WTC11 (cell line): ENCODE measurements at regions not wholly inside any gene's neighbourhood (a gene's known extent, or its start where the extent isn't known, plus 50 kb on each side); places are given as distances from the start of the nearest gene placed in this dataset.

ENCODE experiments used
- ATAC-seq: fragments of 200-7000 bp; cut with Tn5 transposase; 2 replicates; pipeline ENCODE4 v1.10.0; 2021; ENCODE audit warnings: mild to moderate bottlenecking, moderate library complexity
- CTCF ChIA-PET: fragments of 300-600 bp; sonication (Branson Sonifier 250); formaldehyde crosslinking; loops from one replicate; lab custom pipeline; 2021; ENCODE audit warnings: antibody characterized with exemption; lab: Charles Lee
- POLR2A ChIA-PET: fragments of 350-600 bp; sonication (Branson Sonifier 250); formaldehyde crosslinking; loops from one replicate; lab custom pipeline; 2021; ENCODE audit warnings: antibody characterized with exemption; lab: Charles Lee
- DNase-seq: peaks from one replicate; pipeline ENCODE4 v3.0.0; 2021; ENCODE audit warnings: low spot score
- H3K27ac Mint-ChIP-seq: 2 replicates; pipeline ENCODE4 v1.8.0; 2021; ENCODE audit warnings: mixed read lengths
- H3K27me3 Mint-ChIP-seq: 2 replicates; pipeline ENCODE4 v1.8.0; 2021; ENCODE audit warnings: low read depth, mild to moderate bottlenecking, moderate library complexity, mixed read lengths
- H3K36me3 Mint-ChIP-seq: 2 replicates; pipeline ENCODE4 v1.8.0; 2021; ENCODE audit warnings: mixed read lengths
- H3K4me1 Mint-ChIP-seq: 2 replicates; pipeline ENCODE4 v1.8.0; 2022; ENCODE audit warnings: mixed read lengths
- H3K4me3 Mint-ChIP-seq: 2 replicates; pipeline ENCODE4 v1.8.0; 2021; ENCODE audit warnings: mild to moderate bottlenecking, moderate library complexity, mixed read lengths
- H3K9me3 Mint-ChIP-seq: 2 replicates; pipeline ENCODE4 v1.8.0; 2021; ENCODE audit warnings: mixed read lengths
- ARID4B ChIP-seq: sonication (generic); formaldehyde crosslinking; IDR thresholded peaks from 2 replicates; pipeline ENCODE4 v1.8.0; 2023; ENCODE audit warnings: missing genetic modification reagents, mild to moderate bottlenecking, borderline replicate concordance
- CDX4 ChIP-seq: fragments of 250-450 bp; sonication (Bioruptor Pico); IDR thresholded peaks from 2 replicates; pipeline ENCODE4 v1.9.0; 2021; ENCODE audit warnings: moderate library complexity, mild to moderate bottlenecking, inconsistent platforms, borderline replicate concordance
- CREB1 ChIP-seq: sonication (generic); formaldehyde crosslinking; IDR thresholded peaks from 2 replicates; pipeline ENCODE4 v1.8.0; 2023; ENCODE audit warnings: mild to moderate bottlenecking, missing genetic modification reagents
- CTCF ChIP-seq: fragments of 200-600 bp; IDR thresholded peaks from 2 replicates; pipeline ENCODE4 v1.8.0; 2022; ENCODE audit warnings: antibody characterized with exemption
- EMX1 ChIP-seq: fragments of 250-450 bp; sonication (Bioruptor Pico); IDR thresholded peaks from 2 replicates; pipeline ENCODE4 v1.8.0; 2021; ENCODE audit warnings: mild to moderate bottlenecking
- FOXK1 ChIP-seq: sonication (generic); formaldehyde crosslinking; IDR thresholded peaks from 2 replicates; pipeline ENCODE4 v1.8.0; 2022; ENCODE audit warnings: mild to moderate bottlenecking, moderate library complexity, missing genetic modification reagents
- GABPB1 ChIP-seq: sonication (generic); formaldehyde crosslinking; IDR thresholded peaks from 2 replicates; pipeline ENCODE4 v1.8.1; 2023; ENCODE audit warnings: mild to moderate bottlenecking, missing genetic modification reagents
- IRF1 ChIP-seq: sonication (generic); formaldehyde crosslinking; IDR thresholded peaks from 2 replicates; pipeline ENCODE4 v1.8.0; 2023; ENCODE audit warnings: missing genetic modification reagents
- NFATC4 ChIP-seq: fragments of 250-450 bp; sonication (Bioruptor Pico); IDR thresholded peaks from 2 replicates; pipeline ENCODE4 v1.9.0; 2021; ENCODE audit warnings: mild to moderate bottlenecking
- NFYB ChIP-seq: sonication (generic); formaldehyde crosslinking; conservative IDR thresholded peaks from 2 replicates; pipeline ENCODE4 v1.8.0; 2022; ENCODE audit warnings: low read depth, missing genetic modification reagents
- RELA ChIP-seq: sonication (generic); formaldehyde crosslinking; IDR thresholded peaks from 2 replicates; pipeline ENCODE4 v1.8.1; 2022; ENCODE audit warnings: missing genetic modification reagents, mild to moderate bottlenecking, borderline replicate concordance
- SMAD3 ChIP-seq: sonication (generic); formaldehyde crosslinking; IDR thresholded peaks from 2 replicates; pipeline ENCODE4 v1.8.0; 2022; ENCODE audit warnings: missing genetic modification reagents, mild to moderate bottlenecking, borderline replicate concordance
- TEAD1 ChIP-seq: sonication (generic); formaldehyde crosslinking; IDR thresholded peaks from 2 replicates; pipeline ENCODE4 v1.8.0; 2022; ENCODE audit warnings: mild to moderate bottlenecking, missing genetic modification reagents
- TP53 ChIP-seq: sonication (generic); formaldehyde crosslinking; IDR thresholded peaks from 2 replicates; pipeline ENCODE4 v1.8.1; 2023; ENCODE audit warnings: mild to moderate bottlenecking, missing genetic modification reagents
- ZNF138 ChIP-seq: sonication (generic); formaldehyde crosslinking; conservative IDR thresholded peaks from 2 replicates; pipeline ENCODE4 v1.8.1; 2022; ENCODE audit warnings: mild to moderate bottlenecking, moderate library complexity, missing genetic modification reagents
- ZNF423 ChIP-seq: fragments of 250-450 bp; sonication (Bioruptor Pico); IDR thresholded peaks from 2 replicates; pipeline ENCODE4 v2.1.2; 2022; ENCODE audit warnings: mild to moderate bottlenecking, moderate library complexity
- ZNF425 ChIP-seq: fragments of 250-450 bp; sonication (Bioruptor Pico); conservative IDR thresholded peaks from 2 replicates; pipeline ENCODE4 v1.9.0; 2021; ENCODE audit warnings: mild to moderate bottlenecking
- ZNF532 ChIP-seq: fragments of 250-450 bp; sonication (Bioruptor Pico); IDR thresholded peaks from 2 replicates; pipeline ENCODE4 v1.9.0; 2021; ENCODE audit warnings: mild to moderate bottlenecking, borderline replicate concordance
- TF ChIP-seq, protein P1 (sequence below): sonication (generic); formaldehyde crosslinking; IDR thresholded peaks from 2 replicates; pipeline ENCODE4 v1.8.0; 2022; ENCODE audit warnings: mild to moderate bottlenecking, missing genetic modification reagents
- TF ChIP-seq, protein P2 (sequence below): sonication (generic); formaldehyde crosslinking; IDR thresholded peaks from 2 replicates; pipeline ENCODE4 v1.8.0; 2022; ENCODE audit warnings: mild to moderate bottlenecking, missing genetic modification reagents

GRCh38 chr1:201628490-201628889 lies 89.6 kb downstream of the NAV1 start:
- peaks cover 23% of the 10 kb centered on the region for H3K4me1 Mint-ChIP-seq
- ChIA-PET POLR2A (no interaction called here), CTCF (interaction anchor here (0.7 to 1.0 kb wide), 4 partner anchors 45 to 507 kb away, joined by 3 to 4 read pairs (median 4); no protein-coding TSS in a partner anchor)
- no peaks in the 10 kb centered on the region for H3K9me3 Mint-ChIP-seq
- peaks cover 5% of the 10 kb centered on the region; the same call in 1 of the 2 replicates for H3K27me3 Mint-ChIP-seq
- DNase-seq (peak; percentile 38), ATAC-seq (peak; percentile 73)
- no peak overlapping the region for H3K27ac Mint-ChIP-seq
- H3K4me3 Mint-ChIP-seq, result no peak overlapping the region
- TF ChIP-seq IRF1 (CRISPR knock-in tag) (no peak), ZNF425 (CRISPR knock-in tag) (no peak), ARID4B (no peak), RELA (CRISPR knock-in tag) (no peak), NFYB (no peak), FOXK1 (CRISPR knock-in tag) (no peak), CREB1 (CRISPR knock-in tag) (no peak), ZNF138 (CRISPR knock-in tag) (no peak), NFATC4 (no peak), CDX4 (no peak), EMX1 (no peak), ZNF532 (CRISPR knock-in tag) (no peak), CTCF (no peak), ZNF423 (no peak), TP53 (no peak), GABPB1 (CRISPR knock-in tag) (no peak), SMAD3 (CRISPR knock-in tag) (no peak), TEAD1 (CRISPR knock-in tag) (no peak)
- TF ChIP-seq, protein P1, sequence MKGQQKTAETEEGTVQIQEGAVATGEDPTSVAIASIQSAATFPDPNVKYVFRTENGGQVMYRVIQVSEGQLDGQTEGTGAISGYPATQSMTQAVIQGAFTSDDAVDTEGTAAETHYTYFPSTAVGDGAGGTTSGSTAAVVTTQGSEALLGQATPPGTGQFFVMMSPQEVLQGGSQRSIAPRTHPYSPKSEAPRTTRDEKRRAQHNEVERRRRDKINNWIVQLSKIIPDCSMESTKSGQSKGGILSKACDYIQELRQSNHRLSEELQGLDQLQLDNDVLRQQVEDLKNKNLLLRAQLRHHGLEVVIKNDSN, result no peak
- TF ChIP-seq, protein P2, sequence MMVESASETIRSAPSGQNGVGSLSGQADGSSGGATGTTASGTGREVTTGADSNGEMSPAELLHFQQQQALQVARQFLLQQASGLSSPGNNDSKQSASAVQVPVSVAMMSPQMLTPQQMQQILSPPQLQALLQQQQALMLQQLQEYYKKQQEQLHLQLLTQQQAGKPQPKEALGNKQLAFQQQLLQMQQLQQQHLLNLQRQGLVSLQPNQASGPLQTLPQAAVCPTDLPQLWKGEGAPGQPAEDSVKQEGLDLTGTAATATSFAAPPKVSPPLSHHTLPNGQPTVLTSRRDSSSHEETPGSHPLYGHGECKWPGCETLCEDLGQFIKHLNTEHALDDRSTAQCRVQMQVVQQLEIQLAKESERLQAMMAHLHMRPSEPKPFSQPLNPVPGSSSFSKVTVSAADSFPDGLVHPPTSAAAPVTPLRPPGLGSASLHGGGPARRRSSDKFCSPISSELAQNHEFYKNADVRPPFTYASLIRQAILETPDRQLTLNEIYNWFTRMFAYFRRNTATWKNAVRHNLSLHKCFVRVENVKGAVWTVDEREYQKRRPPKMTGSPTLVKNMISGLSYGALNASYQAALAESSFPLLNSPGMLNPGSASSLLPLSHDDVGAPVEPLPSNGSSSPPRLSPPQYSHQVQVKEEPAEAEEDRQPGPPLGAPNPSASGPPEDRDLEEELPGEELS (CRISPR knock-in tag), result no peak
- H3K36me3 Mint-ChIP-seq, result no peaks in the 10 kb centered on the region
